ENCODE measurements at regions not wholly inside any gene's neighbourhood (a gene's known extent, or its start where the extent isn't known, plus 50 kb on each side); places are given as distances from the start of the nearest gene placed in this dataset.
"Not testable (repeated sequence)": the region's sequence is repeated elsewhere in the genome, so short reads cannot be mapped to it uniquely, and the experiment has no call there.

DNA sequence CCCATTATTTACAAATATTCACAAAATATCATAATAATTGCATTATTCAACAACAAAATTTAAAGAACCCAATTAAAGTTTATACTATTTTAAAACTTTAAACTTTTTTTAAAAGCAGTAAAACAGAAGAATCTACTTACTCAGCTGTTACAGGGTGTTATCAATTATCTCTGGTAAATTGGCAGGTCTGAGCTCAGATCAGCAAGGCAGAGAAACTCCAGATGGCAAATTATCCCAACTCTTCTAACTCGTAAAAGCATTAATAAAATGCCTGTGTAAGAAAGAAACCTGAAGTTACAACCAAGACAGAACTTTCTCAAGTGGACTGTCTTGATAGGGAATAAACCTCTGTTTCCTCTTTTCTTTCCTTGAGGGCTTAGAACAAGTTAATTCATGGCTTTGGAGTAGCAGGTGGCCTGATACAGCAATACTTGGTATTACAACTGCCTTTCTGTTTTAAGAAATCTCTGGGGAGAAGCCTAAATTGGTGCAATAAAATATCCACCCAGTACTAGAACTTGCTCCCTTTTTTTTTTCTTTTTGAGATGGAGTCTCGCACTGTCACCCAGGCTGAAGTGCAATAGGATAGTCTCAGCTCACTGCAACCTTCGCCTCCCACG lies 275.3 kb upstream of the MKLN1 start:
- no peaks in the 10 kb centered on the region for H3K27me3 ChIP-seq (replicated peaks; ENCODE audit: insufficient read depth)
- H3K4me1 ChIP-seq (ENCODE audit: control insufficient read depth in 1 of 2, low read depth in 2 of 2): peaks cover 51 to 88% of the 10 kb centered on the region in 2 donors

DNA sequence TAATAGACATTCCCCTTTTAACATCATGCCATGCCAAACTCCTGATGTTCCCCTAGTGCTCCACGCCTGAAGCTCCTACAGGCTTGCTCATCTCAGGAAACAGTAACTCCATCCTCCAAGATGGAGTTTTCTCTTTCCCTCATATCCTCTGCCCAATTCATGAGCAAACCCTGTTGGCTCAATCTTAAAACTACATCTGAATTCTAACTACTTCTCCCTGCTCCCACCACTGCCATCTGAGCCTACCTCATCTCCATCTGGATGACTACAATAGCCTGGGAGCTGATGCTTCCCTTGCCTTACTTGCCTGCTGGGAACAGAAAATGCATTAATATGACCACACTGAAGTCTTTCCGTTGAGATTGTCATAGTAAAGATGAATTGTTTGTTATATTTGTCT lies 271.7 kb upstream of the MKLN1 start:
- no peak for ATAC-seq (ENCODE audit: insufficient number of reproducible peaks, low FRiP score, low read depth)
- Histone ChIP-seq H3K4me3 (no peak overlapping the region), H3K4me1 (ENCODE audit: control insufficient read depth in 1 of 2, low read depth in 2 of 2) (peaks cover 35 to 71% of the 10 kb centered on the region in 2 donors), H3K36me3 (no peaks in the 10 kb centered on the region), H3K27ac (no peak overlapping the region), H3K9me3 (no peaks in the 10 kb centered on the region), H3K27me3 (replicated peaks; ENCODE audit: insufficient read depth) (no peaks in the 10 kb centered on the region)
- no peak for DNase-seq (ENCODE audit: low spot score)
- TF ChIP-seq, protein P1, sequence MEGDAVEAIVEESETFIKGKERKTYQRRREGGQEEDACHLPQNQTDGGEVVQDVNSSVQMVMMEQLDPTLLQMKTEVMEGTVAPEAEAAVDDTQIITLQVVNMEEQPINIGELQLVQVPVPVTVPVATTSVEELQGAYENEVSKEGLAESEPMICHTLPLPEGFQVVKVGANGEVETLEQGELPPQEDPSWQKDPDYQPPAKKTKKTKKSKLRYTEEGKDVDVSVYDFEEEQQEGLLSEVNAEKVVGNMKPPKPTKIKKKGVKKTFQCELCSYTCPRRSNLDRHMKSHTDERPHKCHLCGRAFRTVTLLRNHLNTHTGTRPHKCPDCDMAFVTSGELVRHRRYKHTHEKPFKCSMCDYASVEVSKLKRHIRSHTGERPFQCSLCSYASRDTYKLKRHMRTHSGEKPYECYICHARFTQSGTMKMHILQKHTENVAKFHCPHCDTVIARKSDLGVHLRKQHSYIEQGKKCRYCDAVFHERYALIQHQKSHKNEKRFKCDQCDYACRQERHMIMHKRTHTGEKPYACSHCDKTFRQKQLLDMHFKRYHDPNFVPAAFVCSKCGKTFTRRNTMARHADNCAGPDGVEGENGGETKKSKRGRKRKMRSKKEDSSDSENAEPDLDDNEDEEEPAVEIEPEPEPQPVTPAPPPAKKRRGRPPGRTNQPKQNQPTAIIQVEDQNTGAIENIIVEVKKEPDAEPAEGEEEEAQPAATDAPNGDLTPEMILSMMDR (IDR thresholded peaks at IDR 0.05): no peak

More for the DNA sequence above, 275.3 kb upstream of the MKLN1 start:
- Histone ChIP-seq H3K27ac (no peak overlapping the region), H3K9me3 (no peaks in the 10 kb centered on the region), H3K36me3 (no peaks in the 10 kb centered on the region), H3K4me3 (no peak overlapping the region)
- DNase-seq (ENCODE audit: low spot score) (no peak), ATAC-seq (ENCODE audit: insufficient number of reproducible peaks, low FRiP score, low read depth) (no peak)
- TF ChIP-seq, protein P1 (IDR thresholded peaks at IDR 0.05): no peak

DNA sequence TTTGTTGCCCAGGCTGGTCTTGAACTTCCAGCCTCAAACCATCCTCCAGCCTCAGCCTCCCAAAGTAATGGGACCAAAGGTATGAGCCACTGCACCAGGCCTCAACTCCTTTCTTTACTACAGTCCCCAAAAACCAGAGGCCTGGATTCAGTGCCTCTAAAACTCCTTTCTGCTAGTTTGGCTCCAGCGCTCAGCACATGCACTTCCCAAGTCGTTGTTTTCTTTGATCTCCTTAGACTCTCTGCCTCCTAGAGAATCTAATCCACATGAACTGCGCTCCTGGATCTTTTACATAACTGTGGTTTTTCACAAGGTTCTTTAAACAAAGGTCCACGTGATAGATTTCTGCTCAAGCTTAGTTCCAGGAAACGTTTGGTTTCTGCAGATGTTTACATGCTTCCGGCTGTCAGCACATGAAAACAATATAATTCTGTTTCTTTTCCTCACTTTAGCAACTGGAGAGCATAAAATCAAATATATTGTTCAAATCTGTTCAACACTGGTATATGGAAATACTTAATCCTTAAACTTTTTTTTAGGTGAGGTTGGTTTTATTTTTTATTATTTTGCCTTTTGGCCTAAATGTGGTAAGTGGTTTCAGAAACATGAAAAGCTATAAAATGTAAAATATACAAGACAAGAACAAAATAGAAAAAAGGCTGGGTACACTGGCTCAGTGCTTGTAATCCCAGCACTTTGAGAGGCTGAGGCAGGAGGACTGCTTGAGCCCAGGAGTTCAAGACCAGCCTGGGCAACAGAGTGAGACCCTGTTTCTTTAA lies 270.5 kb upstream of the MKLN1 start:
- H3K9me3 ChIP-seq: no peaks in the 10 kb centered on the region
- no peak overlapping the region for H3K4me3 ChIP-seq
- H3K36me3 ChIP-seq: no peaks in the 10 kb centered on the region
- peak overlapping the region in 1 of 2 donors; percentile 26 for H3K27ac ChIP-seq
- TF ChIP-seq, protein P1 (IDR thresholded peaks at IDR 0.05): no peak
- DNase-seq (ENCODE audit: low spot score) (no peak), ATAC-seq (ENCODE audit: insufficient number of reproducible peaks, low FRiP score, low read depth) (no peak)
- no peaks in the 10 kb centered on the region for H3K27me3 ChIP-seq (replicated peaks; ENCODE audit: insufficient read depth)
- peaks cover 32 to 65% of the 10 kb centered on the region in 2 donors for H3K4me1 ChIP-seq (ENCODE audit: control insufficient read depth in 1 of 2, low read depth in 2 of 2)

DNA sequence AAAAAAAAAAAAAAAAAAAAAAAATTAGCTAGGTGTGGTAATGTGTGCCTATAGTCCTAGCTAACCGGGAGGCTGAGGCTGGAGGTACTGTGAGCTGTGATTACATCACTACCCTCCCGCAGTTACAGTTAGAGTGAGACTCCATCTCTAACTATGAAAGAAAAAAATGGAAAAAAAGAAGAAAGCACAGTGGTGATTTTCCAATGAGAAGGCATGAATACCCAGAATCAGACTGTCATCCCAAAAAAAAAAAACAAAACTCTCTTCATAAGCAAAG lies 269.9 kb upstream of the MKLN1 start:
- Histone ChIP-seq H3K27ac (peak overlapping the region in 1 of 2 donors; percentile 26), H3K36me3 (no peaks in the 10 kb centered on the region), H3K27me3 (replicated peaks; ENCODE audit: insufficient read depth) (no peaks in the 10 kb centered on the region), H3K9me3 (no peaks in the 10 kb centered on the region), H3K4me1 (ENCODE audit: control insufficient read depth in 1 of 2, low read depth in 2 of 2) (peaks cover 29 to 60% of the 10 kb centered on the region in 2 donors), H3K4me3 (no peak overlapping the region)
- DNase-seq (ENCODE audit: low spot score) (no peak), ATAC-seq (ENCODE audit: insufficient number of reproducible peaks, low FRiP score, low read depth) (no peak)
- TF ChIP-seq, protein P1 (IDR thresholded peaks at IDR 0.05): no peak

DNA sequence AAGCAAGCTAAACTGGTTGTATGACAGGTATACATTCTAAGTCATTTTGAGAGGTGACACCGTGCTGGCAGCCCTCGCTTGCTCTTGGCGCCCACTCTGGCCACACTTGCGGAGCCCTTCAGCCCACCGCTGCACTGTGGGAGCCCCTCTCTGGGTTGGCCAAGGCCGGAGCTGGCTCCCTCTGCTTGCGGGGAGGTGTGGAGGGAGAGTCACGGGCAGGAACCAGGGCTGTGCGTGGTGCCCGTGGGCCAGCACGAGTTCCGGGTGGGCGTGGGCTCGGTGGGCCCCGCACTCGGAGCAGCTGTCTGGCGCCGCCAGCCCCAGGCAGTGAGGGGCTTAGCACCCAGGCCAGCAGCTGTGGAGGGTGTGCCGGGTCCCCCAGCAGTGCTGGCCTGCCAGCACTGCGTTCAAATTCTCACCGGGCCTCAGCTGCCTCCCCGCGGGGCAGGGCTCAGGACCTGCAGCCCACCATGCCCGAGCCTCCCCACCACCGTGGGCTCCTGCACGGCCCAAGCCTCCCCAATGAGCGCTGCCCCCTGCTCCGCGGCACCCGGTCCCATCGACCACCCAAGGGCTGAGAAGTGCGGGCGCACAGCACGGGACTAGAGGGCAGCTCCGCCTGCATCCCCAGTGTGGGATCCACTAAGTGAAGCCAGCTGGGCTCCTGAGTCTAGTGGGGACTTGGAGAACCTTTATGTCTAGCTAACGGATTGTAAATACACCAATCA lies 269.0 kb upstream of the MKLN1 start:
- not testable (repeated sequence) for ATAC-seq (ENCODE audit: insufficient number of reproducible peaks, low FRiP score, low read depth); H3K27me3 ChIP-seq (replicated peaks; ENCODE audit: insufficient read depth); H3K27ac ChIP-seq; H3K36me3 ChIP-seq; H3K9me3 ChIP-seq; H3K4me3 ChIP-seq; DNase-seq (ENCODE audit: low spot score)
- peaks cover 28 to 51% of the 10 kb centered on the region in 2 donors for H3K4me1 ChIP-seq (ENCODE audit: control insufficient read depth in 1 of 2, low read depth in 2 of 2)

DNA sequence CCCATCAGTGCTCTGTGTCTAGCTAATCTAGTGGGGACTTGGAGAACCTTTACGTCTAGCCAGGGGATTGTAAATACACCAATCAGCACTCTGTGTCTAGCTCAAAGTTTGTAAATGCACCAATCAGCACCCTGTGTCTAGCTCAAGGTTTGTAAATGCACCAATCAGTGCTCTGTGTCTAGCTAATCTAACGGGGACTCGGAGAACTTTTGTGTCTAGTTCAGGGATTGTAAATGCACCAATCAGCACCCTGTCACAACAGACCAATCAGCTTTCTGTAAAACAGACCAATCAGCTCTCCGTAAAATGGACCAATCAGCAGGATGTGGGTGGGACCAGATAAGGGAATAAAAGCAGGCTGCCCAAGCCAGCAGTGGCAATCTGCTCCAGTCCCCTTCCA lies 268.3 kb upstream of the MKLN1 start:
- peaks cover 28 to 48% of the 10 kb centered on the region in 2 donors for H3K4me1 ChIP-seq (ENCODE audit: control insufficient read depth in 1 of 2, low read depth in 2 of 2)
- H3K4me3 ChIP-seq; H3K36me3 ChIP-seq; H3K27me3 ChIP-seq (replicated peaks; ENCODE audit: insufficient read depth); ATAC-seq (ENCODE audit: insufficient number of reproducible peaks, low FRiP score, low read depth); DNase-seq (ENCODE audit: low spot score); H3K27ac ChIP-seq; H3K9me3 ChIP-seq: not testable (repeated sequence)

Measured in thoracic aorta (tissue), 2 donors.